ACC112 (cell line): ENCODE measurements at regions not wholly inside any gene's neighbourhood (a gene's known extent, or its start where the extent isn't known, plus 50 kb on each side); places are given as distances from the start of the nearest gene placed in this dataset.

ENCODE experiments used
- H2AFZ ChIP-seq: fragments of 200-600 bp; sonication (generic); one replicate; pipeline ENCODE4 v1.6.0; 2017; ENCODE audit warnings: antibody characterized with exemption, low read length; ENCODE audit not compliant: unreplicated experiment
- H3K27ac ChIP-seq: fragments of 200-600 bp; sonication (generic); 2 replicates; pipeline ENCODE4 v1.5.1; 2014; ENCODE audit warnings: low read depth, mild to moderate bottlenecking, antibody characterized with exemption, low read length, moderate library complexity
- H3K27me3 ChIP-seq: fragments of 200-600 bp; sonication (generic); 2 replicates; pipeline ENCODE4 v1.6.1; 2014; ENCODE audit warnings: mild to moderate bottlenecking, antibody characterized with exemption, low read length, moderate library complexity, mixed read lengths; ENCODE audit not compliant: insufficient read depth
- H3K36me3 ChIP-seq: fragments of 200-600 bp; sonication (generic); 2 replicates; pipeline ENCODE4 v1.6.1; 2016; ENCODE audit warnings: mild to moderate bottlenecking, antibody characterized with exemption, low read length, moderate library complexity, mixed read lengths; ENCODE audit not compliant: insufficient read depth
- H3K4me1 ChIP-seq: fragments of 200-600 bp; sonication (generic); one replicate; pipeline ENCODE4 v1.6.1; 2016; ENCODE audit warnings: low read length, mixed read lengths; ENCODE audit not compliant: insufficient read depth, unreplicated experiment, control insufficient read depth
- H3K4me3 ChIP-seq: fragments of 200-600 bp; sonication (generic); 2 replicates; pipeline ENCODE4 v1.5.1; 2014; ENCODE audit warnings: mild to moderate bottlenecking, low read depth, low read length
- H3K79me2 ChIP-seq: fragments of 200-600 bp; sonication (generic); one replicate; pipeline ENCODE4 v1.6.0; 2016; ENCODE audit warnings: low read length; ENCODE audit not compliant: control insufficient read depth, unreplicated experiment, insufficient read depth

DNA sequence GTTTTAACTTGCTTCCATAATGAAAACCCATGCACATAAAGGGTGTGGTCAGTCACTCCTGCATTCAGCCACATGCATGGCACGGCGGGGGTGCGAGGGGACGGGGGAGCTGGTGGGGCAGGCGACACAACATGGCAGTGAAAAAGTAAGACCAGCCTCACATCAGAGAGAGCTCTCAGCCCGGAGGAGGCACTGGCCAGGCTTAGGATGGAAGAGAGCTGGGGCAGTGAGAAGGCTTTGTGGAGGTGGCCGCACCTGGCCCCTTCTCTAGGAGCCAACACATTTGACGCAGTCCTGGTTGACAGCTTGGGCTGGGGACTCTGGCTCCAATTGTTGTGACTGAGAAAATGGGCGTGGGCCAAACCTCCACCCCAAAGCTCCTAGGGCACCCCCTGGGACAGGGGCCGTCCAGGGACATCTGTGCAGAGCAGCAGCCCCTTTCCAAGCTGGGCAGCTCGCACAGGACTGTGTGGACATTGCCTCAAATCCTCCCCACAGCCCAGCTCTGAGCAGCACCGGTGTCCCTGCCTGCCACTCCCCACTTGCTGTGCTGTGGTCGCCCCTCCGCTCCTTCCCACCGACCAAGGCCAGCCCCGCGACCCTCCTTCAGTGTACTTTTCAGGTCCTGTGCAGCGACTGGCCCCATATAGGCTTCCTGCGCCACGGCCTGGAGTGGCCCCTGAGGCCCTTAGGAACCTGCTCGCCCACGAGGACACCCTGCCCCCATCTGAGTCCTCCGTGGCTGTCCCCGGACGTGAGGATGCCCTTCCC lies 126.0 kb upstream of the IQSEC1 start:
- Histone ChIP-seq H3K4me3 (no peak overlapping the region), H2AFZ (no peak overlapping the region), H3K27ac (no peak overlapping the region), H3K36me3 (no peaks in the 10 kb centered on the region), H3K79me2 (no peaks in the 10 kb centered on the region), H3K4me1 (no peaks in the 10 kb centered on the region), H3K27me3 (peaks cover 87% of the 10 kb centered on the region)

- Histone ChIP-seq H2AFZ (no peak overlapping the region), H3K4me3 (no peak overlapping the region)
Observed at GRCh38 chr3:13198264-13198879, 125.1 kb upstream of the IQSEC1 start.

GRCh38 chr3:13197795-13198194 lies 124.6 kb upstream of the IQSEC1 start:
- peaks cover 83% of the 10 kb centered on the region for H3K27me3 ChIP-seq

More at GRCh38 chr3:13198264-13198879, 125.1 kb upstream of the IQSEC1 start:
- Histone ChIP-seq H3K27me3 (peaks cover 84% of the 10 kb centered on the region), H3K36me3 (no peaks in the 10 kb centered on the region), H3K27ac (no peak overlapping the region), H3K4me1 (no peaks in the 10 kb centered on the region), H3K79me2 (no peaks in the 10 kb centered on the region)

GRCh38 chr3:13197281-13197680 lies 124.1 kb upstream of the IQSEC1 start:
- Histone ChIP-seq H3K36me3 (no peaks in the 10 kb centered on the region), H3K27me3 (peaks cover 78% of the 10 kb centered on the region), H3K4me1 (no peaks in the 10 kb centered on the region), H2AFZ (no peak overlapping the region), H3K4me3 (no peak overlapping the region), H3K79me2 (no peaks in the 10 kb centered on the region), H3K27ac (no peak overlapping the region)

More at GRCh38 chr3:13197795-13198194, 124.6 kb upstream of the IQSEC1 start:
- Histone ChIP-seq H3K4me3 (no peak overlapping the region), H3K79me2 (no peaks in the 10 kb centered on the region), H3K4me1 (no peaks in the 10 kb centered on the region), H3K36me3 (no peaks in the 10 kb centered on the region), H2AFZ (no peak overlapping the region), H3K27ac (no peak overlapping the region)

- no peaks in the 10 kb centered on the region for H3K36me3 ChIP-seq
- no peaks in the 10 kb centered on the region for H3K79me2 ChIP-seq
- H3K4me3 ChIP-seq: no peak overlapping the region
- peaks cover 61% of the 10 kb centered on the region for H3K27me3 ChIP-seq
- no peak overlapping the region for H3K27ac ChIP-seq
- H3K4me1 ChIP-seq: no peaks in the 10 kb centered on the region
- no peak overlapping the region for H2AFZ ChIP-seq
Observed at GRCh38 chr3:13195374-13195773, 122.1 kb upstream of the IQSEC1 start.

- H3K27ac ChIP-seq: no peak overlapping the region
- no peak overlapping the region for H3K4me3 ChIP-seq
- peaks cover 54% of the 10 kb centered on the region for H3K27me3 ChIP-seq
- H2AFZ ChIP-seq: no peak overlapping the region
- peaks cover 6% of the 10 kb centered on the region for H3K4me1 ChIP-seq
- no peaks in the 10 kb centered on the region for H3K36me3 ChIP-seq
- no peaks in the 10 kb centered on the region for H3K79me2 ChIP-seq
Observed at GRCh38 chr3:13194285-13195209, 121.3 kb upstream of the IQSEC1 start.

DNA sequence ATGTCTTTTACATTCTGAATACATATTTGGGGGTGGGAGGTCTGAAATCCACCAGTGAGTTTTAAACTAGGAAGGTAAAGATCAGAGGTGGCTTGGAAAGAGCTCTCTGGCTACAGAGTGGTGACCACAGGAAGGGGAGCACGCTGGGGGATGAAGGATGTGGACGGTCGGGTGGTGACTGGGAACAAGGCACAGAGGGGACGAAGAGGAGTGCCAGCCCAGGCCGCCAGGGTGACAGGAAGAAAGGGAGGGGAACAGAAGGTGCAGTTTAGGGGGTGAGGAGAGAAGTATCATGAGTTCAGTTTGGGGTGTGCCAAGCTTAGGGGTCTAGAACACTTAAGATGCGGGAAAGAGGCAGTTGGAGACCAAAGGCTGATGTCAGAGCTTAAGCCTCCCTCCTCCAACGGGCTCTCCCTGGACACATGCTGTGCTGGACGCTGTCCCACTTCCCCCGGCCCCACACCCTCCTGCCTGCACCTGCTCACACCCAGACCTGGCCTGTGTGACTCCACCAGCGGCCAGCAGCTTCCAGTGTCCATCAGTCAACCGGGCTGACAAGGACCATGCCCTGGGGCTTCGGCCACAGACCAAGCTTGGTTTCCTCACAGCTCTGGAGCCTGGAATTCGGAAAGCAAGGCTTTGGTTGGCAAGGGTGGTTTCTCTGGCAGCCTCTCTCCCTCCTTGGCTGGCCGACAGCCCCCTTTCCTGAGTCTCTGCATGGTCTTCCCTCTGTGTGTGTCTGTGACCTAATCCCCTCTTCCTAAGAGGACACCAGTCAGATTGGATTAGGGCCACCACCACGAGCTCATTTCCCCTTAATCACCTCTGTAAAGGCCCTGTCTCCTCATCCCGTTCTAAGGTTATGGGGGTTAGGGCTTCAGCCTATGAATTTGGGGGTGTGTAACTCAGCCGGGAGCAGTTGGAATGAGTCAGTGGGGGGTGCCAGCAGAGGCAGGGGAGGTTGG lies 120.4 kb upstream of the IQSEC1 start:
- no peak overlapping the region for H3K4me3 ChIP-seq
- no peak overlapping the region for H2AFZ ChIP-seq

DNA sequence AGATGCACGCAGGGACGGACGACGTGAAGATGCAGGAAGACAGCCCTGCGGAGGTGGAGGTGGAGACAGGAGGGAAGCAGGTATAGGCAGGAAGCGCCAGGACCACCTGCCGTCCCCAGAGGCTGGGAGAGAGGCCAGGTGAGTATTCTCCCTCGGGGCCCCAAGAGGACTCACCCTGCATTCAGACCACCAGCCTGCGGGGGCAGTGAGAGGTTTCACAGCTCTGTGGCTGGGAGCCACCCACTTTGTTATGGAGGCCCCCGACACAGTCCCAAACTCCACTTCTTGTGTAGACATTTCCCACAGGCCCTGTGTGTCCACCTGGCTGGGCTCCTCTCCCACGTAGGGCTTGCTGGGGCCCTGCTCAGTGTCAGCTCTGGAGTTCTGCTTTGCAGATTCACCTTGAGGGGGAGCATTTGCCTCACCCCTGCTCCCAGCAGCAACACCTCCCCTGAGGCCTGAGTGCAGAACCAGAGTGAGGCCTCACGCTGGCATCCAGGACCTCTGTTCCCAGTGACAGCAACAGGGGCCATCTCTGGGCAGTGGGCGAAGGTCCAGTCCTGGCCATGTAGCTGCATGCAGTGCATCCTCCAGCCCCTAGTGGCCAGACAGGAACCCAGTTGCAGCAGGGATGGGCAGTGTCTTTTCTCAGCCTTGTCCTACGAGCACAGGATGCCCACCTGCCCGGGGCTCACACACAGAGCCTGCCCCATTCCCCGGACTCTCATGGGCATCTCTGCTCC lies 119.4 kb upstream of the IQSEC1 start:
- H3K4me3 ChIP-seq: no peak overlapping the region
- peaks cover 41% of the 10 kb centered on the region for H3K27me3 ChIP-seq
- H2AFZ ChIP-seq: no peak overlapping the region
- peaks cover 11% of the 10 kb centered on the region for H3K4me1 ChIP-seq
- no peaks in the 10 kb centered on the region for H3K36me3 ChIP-seq
- no peak overlapping the region for H3K27ac ChIP-seq
- H3K79me2 ChIP-seq: no peaks in the 10 kb centered on the region

More for the DNA sequence above, 120.4 kb upstream of the IQSEC1 start:
- Histone ChIP-seq H3K79me2 (no peaks in the 10 kb centered on the region), H3K4me1 (peaks cover 11% of the 10 kb centered on the region), H3K27ac (no peak overlapping the region), H3K27me3 (peaks cover 48% of the 10 kb centered on the region), H3K36me3 (no peaks in the 10 kb centered on the region)

DNA sequence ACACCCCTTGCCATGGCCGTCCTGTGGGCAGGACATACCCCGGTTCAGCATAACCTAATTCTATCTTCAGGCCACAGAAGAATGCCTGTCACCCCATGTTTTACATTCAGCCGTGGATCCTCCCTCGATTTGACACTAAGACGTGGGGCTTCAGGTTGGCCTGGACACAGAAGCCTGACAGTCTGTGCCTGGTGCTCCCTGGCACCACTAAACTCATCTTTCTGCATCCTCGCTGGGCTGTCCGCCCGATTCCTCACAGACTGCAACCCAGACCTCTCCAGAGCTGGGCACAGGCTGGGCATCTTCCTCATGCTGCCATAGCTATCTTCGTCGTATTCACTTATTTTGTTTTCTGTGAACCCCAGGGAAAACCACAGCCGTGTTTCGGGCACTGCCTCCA lies 117.8 kb upstream of the IQSEC1 start:
- Histone ChIP-seq H3K79me2 (no peaks in the 10 kb centered on the region), H3K27me3 (peaks cover 30% of the 10 kb centered on the region), H3K36me3 (no peaks in the 10 kb centered on the region), H3K27ac (no peak overlapping the region), H2AFZ (no peak overlapping the region), H3K4me1 (peaks cover 11% of the 10 kb centered on the region), H3K4me3 (no peak overlapping the region)
